GM18505 (cell line): ENCODE measurements at regions not wholly inside any gene's neighbourhood (a gene's known extent, or its start where the extent isn't known, plus 50 kb on each side); places are given as distances from the start of the nearest gene placed in this dataset.

Experiments
- ATAC-seq: cut with Tn5 transposase; IDR thresholded peaks from one replicate; pipeline ENCODE4 v1.9.1; 2021; ENCODE audit not compliant: unreplicated experiment
- POLR2A ChIP-seq: IDR thresholded peaks from 4 replicates; pipeline ENCODE4 v1.6.1; 2011; ENCODE audit warnings: borderline replicate concordance; ENCODE audit not compliant: insufficient read depth, insufficient read length; ENCODE audit errors: extremely low read depth

- no peak for TF ChIP-seq POLR2A
- no peak for ATAC-seq
Observed at GRCh38 chr3:36600404-36600803, 163.9 kb downstream of the DCLK3 start.
